A172 (cell line): ENCODE measurements at regions not wholly inside any gene's neighbourhood (a gene's known extent, or its start where the extent isn't known, plus 50 kb on each side); places are given as distances from the start of the nearest gene placed in this dataset.
"Not testable (repeated sequence)": the region's sequence is repeated elsewhere in the genome, so short reads cannot be mapped to it uniquely, and the experiment has no call there.

Experiments
- DNase-seq: peaks from one replicate; pipeline ENCODE4 v3.0.0-alpha.2; 2015; ENCODE audit warnings: low spot score

DNA sequence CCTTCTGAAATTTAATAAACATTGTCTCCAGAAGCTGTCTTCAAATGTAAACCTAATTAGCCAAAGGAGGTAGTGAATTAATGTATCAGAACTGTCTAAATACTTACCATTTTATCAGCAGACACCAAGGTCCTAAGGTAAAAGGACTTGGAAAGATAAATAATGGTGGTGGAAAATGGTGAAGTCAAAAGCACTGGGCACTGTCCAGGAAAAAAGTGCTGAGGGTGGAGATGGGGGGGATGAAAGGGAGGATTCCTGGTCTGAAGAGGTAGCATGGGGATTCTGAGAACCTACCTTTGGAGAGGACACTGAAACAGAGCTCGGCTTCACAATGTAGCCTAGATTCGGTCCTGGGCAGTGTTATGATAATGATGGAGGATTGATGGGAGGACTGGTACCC is 149.0 kb upstream of the DPH6 start:
- no peak for DNase-seq

GRCh38 chr15:35696767-35697231 is 150.8 kb upstream of the DPH6 start:
- DNase-seq, result peak; percentile 95

DNA sequence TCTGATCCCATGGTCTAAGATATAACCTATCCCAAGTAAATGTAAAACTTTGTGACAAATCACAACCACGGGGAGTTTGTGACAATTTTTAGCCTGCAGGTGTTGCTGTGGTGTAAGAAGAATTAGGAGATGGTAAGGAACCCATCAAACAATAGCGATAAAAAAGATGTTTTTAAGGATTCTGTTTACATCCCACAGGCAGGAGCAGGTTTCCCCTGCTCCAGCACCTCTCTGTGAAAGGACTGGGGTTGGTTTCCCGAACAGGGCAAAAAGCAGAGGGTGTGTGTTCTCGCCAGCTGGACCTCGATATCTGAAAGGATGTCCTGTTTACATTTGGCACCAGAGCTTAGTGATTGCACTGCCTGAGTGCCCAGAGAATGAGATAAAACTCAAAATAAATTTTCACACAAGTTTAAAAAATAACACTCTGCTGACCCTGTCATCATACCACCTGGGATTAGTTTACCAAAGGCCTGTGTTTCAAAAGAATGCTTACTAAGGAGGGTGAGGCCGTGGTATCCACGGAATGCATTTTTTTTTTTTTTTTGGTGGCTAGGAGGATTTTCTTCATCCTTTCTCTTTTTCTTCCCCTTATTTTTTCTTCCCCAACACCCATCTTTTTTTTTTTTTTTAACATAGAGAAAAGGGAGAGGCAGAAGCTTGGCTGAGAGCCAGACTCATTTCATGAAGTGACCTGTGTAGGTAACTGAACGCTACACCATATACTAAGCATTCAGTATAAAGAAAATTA is 151.8 kb upstream of the DPH6 start:
- DNase-seq, result peak; percentile 86

GRCh38 chr15:35698331-35698730 is 152.4 kb upstream of the DPH6 start:
- no peak for DNase-seq

GRCh38 chr15:35698966-35699575 is 153.1 kb upstream of the DPH6 start:
- DNase-seq, result no peak

GRCh38 chr15:35700091-35700593 is 154.2 kb upstream of the DPH6 start:
- not testable (repeated sequence) for DNase-seq

GRCh38 chr15:35701402-35702046 is 155.6 kb upstream of the DPH6 start:
- no peak for DNase-seq

DNA sequence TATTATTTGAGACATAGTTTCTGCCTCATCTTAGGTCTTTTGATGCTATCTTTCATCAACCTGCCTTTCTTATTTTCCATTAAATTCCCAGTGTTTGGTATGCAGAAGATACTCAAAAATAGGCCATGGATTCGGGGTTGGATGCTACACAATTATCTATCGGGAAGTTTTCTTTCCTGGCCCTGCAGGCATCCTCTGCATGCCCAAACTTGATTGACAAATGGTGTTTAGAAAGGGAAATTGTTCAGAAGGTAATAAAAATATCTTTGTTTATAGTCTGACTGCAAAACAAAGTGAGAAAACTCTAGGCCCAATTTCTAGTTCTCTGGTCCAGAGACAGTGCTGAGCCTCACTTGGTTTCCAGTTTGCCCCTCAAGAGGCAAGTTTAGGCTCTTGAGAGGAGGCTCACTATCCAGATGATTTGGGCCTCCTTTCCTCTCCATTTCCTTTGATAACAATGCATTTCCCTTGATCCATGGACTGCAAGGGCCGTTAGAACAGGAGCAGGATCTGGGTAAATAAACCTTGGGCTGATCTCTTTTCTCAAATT is 157.1 kb upstream of the DPH6 start:
- DNase-seq, result no peak

DNA sequence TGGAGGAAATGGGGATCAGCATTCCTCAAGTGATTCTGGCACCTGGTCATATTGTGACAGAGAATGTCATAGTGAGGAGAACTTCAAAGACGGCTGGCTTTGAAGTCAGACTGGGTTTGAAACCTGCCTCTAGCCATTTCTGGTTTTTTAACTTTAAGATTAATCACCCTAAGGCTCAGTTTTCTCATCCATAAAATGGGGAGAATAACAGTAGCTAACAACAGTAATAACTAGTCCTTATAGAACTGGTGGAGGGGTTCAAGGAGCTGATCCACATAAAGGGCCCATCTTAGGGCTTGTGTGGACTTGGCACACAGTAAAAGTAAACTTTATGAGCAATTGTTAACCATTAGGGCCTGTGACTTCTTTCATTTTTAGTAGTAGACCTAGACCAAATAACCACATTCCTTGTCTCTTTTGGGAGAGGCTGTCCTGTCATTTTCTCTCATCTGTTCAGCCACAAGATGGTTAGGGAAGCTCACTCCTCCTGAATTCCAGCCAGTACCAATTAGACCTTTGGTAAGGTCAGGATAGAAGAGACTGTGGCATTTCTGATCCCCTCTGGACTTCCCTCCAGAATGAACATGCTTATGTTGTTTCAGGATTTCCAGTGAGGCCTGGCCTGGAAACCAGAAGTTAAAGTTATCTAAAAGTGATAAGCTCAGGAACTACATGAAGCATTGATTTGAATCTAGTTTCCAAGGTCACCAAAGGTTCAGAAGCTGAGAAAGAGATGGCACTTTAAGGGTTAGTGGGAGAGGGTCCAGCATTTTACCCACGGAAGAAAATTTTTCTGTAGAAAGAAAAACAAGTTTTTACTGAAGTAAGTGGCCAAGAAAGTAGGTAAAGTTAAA is 159.3 kb upstream of the DPH6 start:
- no peak for DNase-seq

- no peak for DNase-seq
Measured at GRCh38 chr15:35705884-35706585, 160.1 kb upstream of the DPH6 start.

GRCh38 chr15:35712956-35713355 is 167.0 kb upstream of the DPH6 start:
- no peak for DNase-seq

DNA sequence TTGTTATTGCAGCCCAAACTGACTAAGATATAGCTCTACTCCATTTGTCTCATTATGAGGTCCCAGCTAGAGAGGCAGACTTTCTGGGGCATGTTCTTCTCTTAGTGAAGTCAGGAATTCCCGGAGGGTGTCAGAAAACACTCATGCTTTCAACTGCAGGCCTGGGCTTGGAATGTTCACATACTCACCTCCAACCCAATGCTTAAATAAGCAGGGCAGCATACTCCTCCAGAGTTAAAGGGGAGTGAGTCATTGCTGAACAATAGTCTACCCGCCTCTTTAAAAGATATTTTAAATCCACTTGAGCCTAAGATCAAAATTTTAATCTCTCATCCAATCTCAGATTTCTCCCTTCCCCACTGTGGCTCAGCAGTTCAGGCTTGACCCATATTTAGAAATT is 167.8 kb upstream of the DPH6 start:
- DNase-seq, result peak; percentile 69

DNA sequence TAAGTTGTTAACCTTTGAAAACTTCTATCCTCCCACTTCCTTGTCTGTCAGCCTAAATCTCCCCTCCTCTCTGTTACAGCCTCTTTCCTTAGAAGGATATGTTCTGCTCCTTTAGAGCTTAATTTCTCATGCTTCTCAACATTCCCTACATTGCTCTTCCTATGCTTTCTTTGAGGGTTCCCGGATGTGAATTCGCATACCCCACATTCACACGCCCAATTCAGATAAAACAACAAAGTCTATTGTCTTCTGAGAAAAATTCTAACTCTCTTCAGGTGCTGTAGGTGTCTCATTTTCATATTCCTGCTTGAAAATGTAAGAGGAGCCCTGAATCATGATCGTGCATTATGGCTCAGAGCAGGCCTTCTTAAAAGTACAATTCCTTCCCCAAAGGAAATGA is 171.8 kb upstream of the DPH6 start:
- DNase-seq, result no peak

- no peak for DNase-seq
Measured at GRCh38 chr15:35720019-35720418, 174.1 kb upstream of the DPH6 start.

DNA sequence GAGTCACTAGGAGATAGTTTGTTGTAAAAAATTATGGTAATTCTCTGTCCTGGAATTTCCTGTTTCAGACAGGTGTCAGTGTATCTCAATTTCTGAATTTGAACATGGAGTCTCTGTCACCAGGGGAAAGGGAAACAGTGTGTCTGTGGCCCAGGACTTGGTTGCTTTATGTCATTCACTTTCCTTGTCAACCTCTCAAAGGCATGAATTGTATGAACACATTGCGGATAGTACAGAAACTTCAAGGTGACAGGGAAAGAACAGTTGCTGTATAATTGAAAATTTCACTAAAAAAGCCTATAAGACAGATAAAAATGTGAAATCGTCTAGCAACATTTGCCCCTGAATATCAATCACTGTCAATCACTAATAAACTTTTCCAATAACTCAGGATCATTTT is 175.0 kb upstream of the DPH6 start:
- DNase-seq, result no peak

- no peak for DNase-seq
Measured at GRCh38 chr15:35721751-35722150, 175.8 kb upstream of the DPH6 start.

DNA sequence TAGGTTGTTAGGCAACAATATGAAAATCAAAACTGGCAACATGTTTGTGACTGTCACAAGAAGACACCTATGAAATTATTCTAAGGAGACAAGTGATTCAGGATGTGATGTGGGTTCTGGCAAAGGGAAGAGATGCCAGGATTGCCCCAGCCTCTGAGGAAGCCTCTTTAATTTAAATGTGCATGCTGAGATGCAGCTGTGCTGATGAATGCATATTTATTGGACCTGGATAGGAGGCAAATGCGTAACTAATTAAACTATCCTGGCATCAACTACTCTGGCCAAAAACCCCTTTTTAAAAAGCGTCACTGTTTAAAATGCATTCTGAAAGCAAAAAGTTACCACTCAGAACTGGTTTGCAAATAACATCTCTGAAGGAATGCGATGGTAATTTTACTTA is 176.5 kb upstream of the DPH6 start:
- no peak for DNase-seq

GRCh38 chr15:35723120-35723847 is 177.3 kb upstream of the DPH6 start:
- peak; percentile 53 for DNase-seq

GRCh38 chr15:35723852-35724251 is 177.9 kb upstream of the DPH6 start:
- peak; percentile 56 for DNase-seq

DNA sequence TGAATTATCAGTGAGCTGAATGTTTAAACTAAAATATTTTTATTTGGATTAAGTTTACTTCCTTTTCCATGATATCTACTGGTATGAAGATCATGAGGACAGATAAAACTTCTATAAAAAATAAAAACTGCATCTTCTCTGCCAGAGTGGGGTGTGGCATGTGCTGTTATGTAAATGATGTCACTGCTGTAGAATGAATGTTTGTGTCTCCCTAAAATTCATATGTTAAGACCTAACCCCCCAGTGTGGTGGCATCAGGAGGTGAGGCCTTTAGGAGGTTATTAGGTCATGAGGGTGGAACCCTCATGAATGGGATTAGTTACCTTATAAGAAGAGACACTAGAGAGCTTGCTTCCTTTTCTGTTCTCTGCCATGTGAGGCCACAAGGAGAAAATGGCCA is 178.7 kb upstream of the DPH6 start:
- DNase-seq, result peak; percentile 54
